Endothelial cell (in vitro differentiated cells): ENCODE measurements at regions not wholly inside any gene's neighbourhood (a gene's known extent, or its start where the extent isn't known, plus 50 kb on each side); places are given as distances from the start of the nearest gene placed in this dataset.

Experiments
- DNase-seq: peaks from one replicate; pipeline ENCODE4 v3.0.0; 2021; ENCODE audit warnings: low spot score
- H3K27ac Mint-ChIP-seq: one replicate; pipeline ENCODE4 v1.8.0; 2021; ENCODE audit warnings: mixed read lengths, inconsistent platforms; ENCODE audit not compliant: unreplicated experiment
- H3K27me3 Mint-ChIP-seq: one replicate; pipeline ENCODE4 v1.8.0; 2021; ENCODE audit warnings: mild to moderate bottlenecking, moderate library complexity, mixed read lengths, inconsistent platforms; ENCODE audit not compliant: unreplicated experiment
- H3K36me3 Mint-ChIP-seq: one replicate; pipeline ENCODE4 v1.8.0; 2021; ENCODE audit warnings: mild to moderate bottlenecking, low read depth, mixed read lengths, inconsistent platforms; ENCODE audit not compliant: unreplicated experiment
- H3K4me1 Mint-ChIP-seq: one replicate; pipeline ENCODE4 v1.8.0; 2021; ENCODE audit warnings: mild to moderate bottlenecking, mixed read lengths, inconsistent platforms; ENCODE audit not compliant: unreplicated experiment
- H3K4me3 Mint-ChIP-seq: one replicate; pipeline ENCODE4 v1.8.0; 2021; ENCODE audit warnings: mild to moderate bottlenecking, mixed read lengths, inconsistent platforms; ENCODE audit not compliant: unreplicated experiment
- H3K9me3 Mint-ChIP-seq: one replicate; pipeline ENCODE4 v1.8.0; 2021; ENCODE audit warnings: mixed read lengths, inconsistent platforms; ENCODE audit not compliant: unreplicated experiment
- TF ChIP-seq, protein P1 (sequence below): fragments of 200-600 bp; sonication (generic); IDR thresholded peaks from one replicate; pipeline ENCODE4 v1.5.0; 2021; ENCODE audit warnings: antibody characterized with exemption; ENCODE audit not compliant: unreplicated experiment

- TF ChIP-seq, protein P1, sequence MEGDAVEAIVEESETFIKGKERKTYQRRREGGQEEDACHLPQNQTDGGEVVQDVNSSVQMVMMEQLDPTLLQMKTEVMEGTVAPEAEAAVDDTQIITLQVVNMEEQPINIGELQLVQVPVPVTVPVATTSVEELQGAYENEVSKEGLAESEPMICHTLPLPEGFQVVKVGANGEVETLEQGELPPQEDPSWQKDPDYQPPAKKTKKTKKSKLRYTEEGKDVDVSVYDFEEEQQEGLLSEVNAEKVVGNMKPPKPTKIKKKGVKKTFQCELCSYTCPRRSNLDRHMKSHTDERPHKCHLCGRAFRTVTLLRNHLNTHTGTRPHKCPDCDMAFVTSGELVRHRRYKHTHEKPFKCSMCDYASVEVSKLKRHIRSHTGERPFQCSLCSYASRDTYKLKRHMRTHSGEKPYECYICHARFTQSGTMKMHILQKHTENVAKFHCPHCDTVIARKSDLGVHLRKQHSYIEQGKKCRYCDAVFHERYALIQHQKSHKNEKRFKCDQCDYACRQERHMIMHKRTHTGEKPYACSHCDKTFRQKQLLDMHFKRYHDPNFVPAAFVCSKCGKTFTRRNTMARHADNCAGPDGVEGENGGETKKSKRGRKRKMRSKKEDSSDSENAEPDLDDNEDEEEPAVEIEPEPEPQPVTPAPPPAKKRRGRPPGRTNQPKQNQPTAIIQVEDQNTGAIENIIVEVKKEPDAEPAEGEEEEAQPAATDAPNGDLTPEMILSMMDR: no peak
- H3K27me3 Mint-ChIP-seq: no peaks in the 10 kb centered on the region
- no peak overlapping the region for H3K27ac Mint-ChIP-seq
- no peaks in the 10 kb centered on the region for H3K9me3 Mint-ChIP-seq
- no peaks in the 10 kb centered on the region for H3K36me3 Mint-ChIP-seq
- no peaks in the 10 kb centered on the region for H3K4me1 Mint-ChIP-seq
- no peak for DNase-seq
- no peak overlapping the region for H3K4me3 Mint-ChIP-seq
Measured at GRCh38 chr5:82991678-82992323, 85.4 kb downstream of the TMEM167A start.

GRCh38 chr5:82991059-82991458 lies 86.1 kb downstream of the TMEM167A start:
- no peak overlapping the region for H3K27ac Mint-ChIP-seq
- H3K4me3 Mint-ChIP-seq: no peak overlapping the region
- no peaks in the 10 kb centered on the region for H3K4me1 Mint-ChIP-seq
- no peaks in the 10 kb centered on the region for H3K36me3 Mint-ChIP-seq
- H3K9me3 Mint-ChIP-seq: no peaks in the 10 kb centered on the region
- TF ChIP-seq, protein P1: no peak
- no peaks in the 10 kb centered on the region for H3K27me3 Mint-ChIP-seq
- no peak for DNase-seq

- Mint-ChIP-seq H3K4me1 (no peaks in the 10 kb centered on the region), H3K27ac (no peak overlapping the region), H3K4me3 (no peak overlapping the region), H3K9me3 (no peaks in the 10 kb centered on the region), H3K36me3 (no peaks in the 10 kb centered on the region), H3K27me3 (no peaks in the 10 kb centered on the region)
- TF ChIP-seq, protein P1: no peak
- DNase-seq: no peak
Measured at GRCh38 chr5:82987188-82987587, 90.0 kb downstream of the TMEM167A start.

- no peak overlapping the region for H3K27ac Mint-ChIP-seq
- no peaks in the 10 kb centered on the region for H3K27me3 Mint-ChIP-seq
- H3K4me1 Mint-ChIP-seq: no peaks in the 10 kb centered on the region
- H3K9me3 Mint-ChIP-seq: no peaks in the 10 kb centered on the region
- no peaks in the 10 kb centered on the region for H3K36me3 Mint-ChIP-seq
- TF ChIP-seq, protein P1: no peak
- no peak overlapping the region for H3K4me3 Mint-ChIP-seq
- no peak for DNase-seq
Measured at GRCh38 chr5:82986404-82986803, 90.8 kb downstream of the TMEM167A start.

GRCh38 chr5:82985763-82986162 lies 91.4 kb downstream of the TMEM167A start:
- no peak overlapping the region for H3K4me3 Mint-ChIP-seq
- TF ChIP-seq, protein P1: no peak
- H3K27ac Mint-ChIP-seq: no peak overlapping the region
- no peaks in the 10 kb centered on the region for H3K9me3 Mint-ChIP-seq
- no peaks in the 10 kb centered on the region for H3K27me3 Mint-ChIP-seq
- H3K4me1 Mint-ChIP-seq: no peaks in the 10 kb centered on the region
- DNase-seq: no peak
- H3K36me3 Mint-ChIP-seq: no peaks in the 10 kb centered on the region
